ENCODE measurements at regions not wholly inside any gene's neighbourhood (a gene's known extent, or its start where the extent isn't known, plus 50 kb on each side); places are given as distances from the start of the nearest gene placed in this dataset.
"Not testable (repeated sequence)": the region's sequence is repeated elsewhere in the genome, so short reads cannot be mapped to it uniquely, and the experiment has no call there.

GRCh38 chr10:64007157-64007556, 486.0 kb downstream of the REEP3 start:
- no peak for DNase-seq (ENCODE audit: low read depth in 3 of 3, low spot score in 1 of 3)

- no peak for DNase-seq (ENCODE audit: low read depth in 3 of 3, low spot score in 1 of 3)
These were observed 489.5 kb downstream of the REEP3 start for GRCh38 chr10:64010711-64011110.

GRCh38 chr10:64011912-64012714, 490.9 kb downstream of the REEP3 start:
- no peak for DNase-seq (ENCODE audit: low read depth in 3 of 3, low spot score in 1 of 3)

- DNase-seq (ENCODE audit: low read depth in 3 of 3, low spot score in 1 of 3), result no peak
These were observed 493.1 kb downstream of the REEP3 start for GRCh38 chr10:64014281-64014680.

- no peak for DNase-seq (ENCODE audit: low read depth in 3 of 3, low spot score in 1 of 3)
These were observed 502.8 kb downstream of the REEP3 start for GRCh38 chr10:64023926-64024470.

- no peak for DNase-seq (ENCODE audit: low read depth in 3 of 3, low spot score in 1 of 3)
These were observed 512.5 kb downstream of the REEP3 start for GRCh38 chr10:64033711-64034110.

- DNase-seq (ENCODE audit: low read depth in 3 of 3, low spot score in 1 of 3), result no peak
These were observed 515.2 kb downstream of the REEP3 start for GRCh38 chr10:64036321-64036930.

- no peak for DNase-seq (ENCODE audit: low read depth in 3 of 3, low spot score in 1 of 3)
These were observed 516.0 kb downstream of the REEP3 start for GRCh38 chr10:64037071-64037661.

- no peak for DNase-seq (ENCODE audit: low read depth in 3 of 3, low spot score in 1 of 3)
These were observed 516.9 kb downstream of the REEP3 start for GRCh38 chr10:64038107-64038506.

- DNase-seq (ENCODE audit: low read depth in 3 of 3, low spot score in 1 of 3), result no peak
These were observed 518.0 kb downstream of the REEP3 start for GRCh38 chr10:64039198-64039597.

- no peak for DNase-seq (ENCODE audit: low read depth in 3 of 3, low spot score in 1 of 3)
These were observed 519.6 kb downstream of the REEP3 start for GRCh38 chr10:64040781-64041180.

- peak; percentile 46 to 61 (median 61) for DNase-seq (ENCODE audit: low read depth in 3 of 3, low spot score in 1 of 3)
These were observed 520.2 kb downstream of the REEP3 start for GRCh38 chr10:64041185-64041988.

GRCh38 chr10:64041989-64042490, 520.8 kb downstream of the REEP3 start:
- no peak for DNase-seq (ENCODE audit: low read depth in 3 of 3, low spot score in 1 of 3)

GRCh38 chr10:64044098-64044497, 522.9 kb downstream of the REEP3 start:
- no peak for DNase-seq (ENCODE audit: low read depth in 3 of 3, low spot score in 1 of 3)

GRCh38 chr10:64044957-64045632, 523.9 kb downstream of the REEP3 start:
- not testable (repeated sequence) for DNase-seq (ENCODE audit: low read depth in 3 of 3, low spot score in 1 of 3)

GRCh38 chr10:64054392-64054791, 533.2 kb downstream of the REEP3 start:
- no peak for DNase-seq (ENCODE audit: low read depth in 3 of 3, low spot score in 1 of 3)

GRCh38 chr10:64059884-64060283, 538.7 kb downstream of the REEP3 start:
- no peak for DNase-seq (ENCODE audit: low read depth in 3 of 3, low spot score in 1 of 3)

GRCh38 chr10:64060389-64060788, 539.2 kb downstream of the REEP3 start:
- DNase-seq (ENCODE audit: low read depth in 3 of 3, low spot score in 1 of 3), result no peak

GRCh38 chr10:64062793-64063192, 541.6 kb downstream of the REEP3 start:
- DNase-seq (ENCODE audit: low read depth in 3 of 3, low spot score in 1 of 3), result no peak

- no peak for DNase-seq (ENCODE audit: low read depth in 3 of 3, low spot score in 1 of 3)
These were observed 545.9 kb downstream of the REEP3 start for GRCh38 chr10:64067009-64067606.

All from stimulated activated CD4-positive, alpha-beta T cell treated with anti-CD3 and anti-CD28 coated beads, TNF-alpha, amount 100 ng/mL, for 1 hour (primary cell).